Gastroesophageal sphincter (tissue), 3 donors: ENCODE measurements at regions not wholly inside any gene's neighbourhood (a gene's known extent, or its start where the extent isn't known, plus 50 kb on each side); places are given as distances from the start of the nearest gene placed in this dataset.

Experiments
- EP300 ChIP-seq: sonication (generic); formaldehyde crosslinking; IDR thresholded peaks from one replicate; pipeline ENCODE4 v1.6.1; 2017; ENCODE audit warnings: antibody characterized with exemption, mild to moderate bottlenecking
- TF ChIP-seq, protein P1 (sequence below), 4 experiments: fragments of 200-600 bp in 2 of 4; fragments of 450-650 bp in 2 of 4; sonication (generic) in 1 of 4; IDR thresholded peaks; one replicate each; pipeline ENCODE4 v1.5.1; 2017 to 2019; ENCODE audit warnings: antibody characterized with exemption in 4 of 4, mild to moderate bottlenecking in 2 of 4, moderate library complexity in 2 of 4

- TF ChIP-seq, protein P1, sequence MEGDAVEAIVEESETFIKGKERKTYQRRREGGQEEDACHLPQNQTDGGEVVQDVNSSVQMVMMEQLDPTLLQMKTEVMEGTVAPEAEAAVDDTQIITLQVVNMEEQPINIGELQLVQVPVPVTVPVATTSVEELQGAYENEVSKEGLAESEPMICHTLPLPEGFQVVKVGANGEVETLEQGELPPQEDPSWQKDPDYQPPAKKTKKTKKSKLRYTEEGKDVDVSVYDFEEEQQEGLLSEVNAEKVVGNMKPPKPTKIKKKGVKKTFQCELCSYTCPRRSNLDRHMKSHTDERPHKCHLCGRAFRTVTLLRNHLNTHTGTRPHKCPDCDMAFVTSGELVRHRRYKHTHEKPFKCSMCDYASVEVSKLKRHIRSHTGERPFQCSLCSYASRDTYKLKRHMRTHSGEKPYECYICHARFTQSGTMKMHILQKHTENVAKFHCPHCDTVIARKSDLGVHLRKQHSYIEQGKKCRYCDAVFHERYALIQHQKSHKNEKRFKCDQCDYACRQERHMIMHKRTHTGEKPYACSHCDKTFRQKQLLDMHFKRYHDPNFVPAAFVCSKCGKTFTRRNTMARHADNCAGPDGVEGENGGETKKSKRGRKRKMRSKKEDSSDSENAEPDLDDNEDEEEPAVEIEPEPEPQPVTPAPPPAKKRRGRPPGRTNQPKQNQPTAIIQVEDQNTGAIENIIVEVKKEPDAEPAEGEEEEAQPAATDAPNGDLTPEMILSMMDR (IDR thresholded peaks at IDR 0.05), result no peak
- TF ChIP-seq EP300, result no peak
These were observed 1777.1 kb downstream of the MAT2B start for GRCh38 chr5:165282491-165282890.
